Right lobe of liver (tissue), 4 donors: ENCODE measurements at regions not wholly inside any gene's neighbourhood (a gene's known extent, or its start where the extent isn't known, plus 50 kb on each side); places are given as distances from the start of the nearest gene placed in this dataset.

ENCODE experiments used
- POLR2A ChIP-seq: fragments of 450-650 bp; IDR thresholded peaks from one replicate; pipeline ENCODE4 v1.6.1; 2017; ENCODE audit warnings: antibody characterized with exemption, mild to moderate bottlenecking
- TF ChIP-seq, protein P1 (sequence below), 4 donors: fragments of 200-600 bp in 3 of 4; fragments of 450-650 bp in 1 of 4; IDR thresholded peaks; one replicate each; pipeline versions ENCODE4 v1.5.1 to v1.8.0; 2016 to 2022; ENCODE audit warnings: antibody characterized with exemption in 4 of 4, mild to moderate bottlenecking in 2 of 4
- donor health status: DM: no; HTN: no; CAD: no.
- donor health status: DM: no; HTN: no; CAD: no.
- donor health status: DM: no; HTN: yes; CAD: no.

- TF ChIP-seq, protein P1, sequence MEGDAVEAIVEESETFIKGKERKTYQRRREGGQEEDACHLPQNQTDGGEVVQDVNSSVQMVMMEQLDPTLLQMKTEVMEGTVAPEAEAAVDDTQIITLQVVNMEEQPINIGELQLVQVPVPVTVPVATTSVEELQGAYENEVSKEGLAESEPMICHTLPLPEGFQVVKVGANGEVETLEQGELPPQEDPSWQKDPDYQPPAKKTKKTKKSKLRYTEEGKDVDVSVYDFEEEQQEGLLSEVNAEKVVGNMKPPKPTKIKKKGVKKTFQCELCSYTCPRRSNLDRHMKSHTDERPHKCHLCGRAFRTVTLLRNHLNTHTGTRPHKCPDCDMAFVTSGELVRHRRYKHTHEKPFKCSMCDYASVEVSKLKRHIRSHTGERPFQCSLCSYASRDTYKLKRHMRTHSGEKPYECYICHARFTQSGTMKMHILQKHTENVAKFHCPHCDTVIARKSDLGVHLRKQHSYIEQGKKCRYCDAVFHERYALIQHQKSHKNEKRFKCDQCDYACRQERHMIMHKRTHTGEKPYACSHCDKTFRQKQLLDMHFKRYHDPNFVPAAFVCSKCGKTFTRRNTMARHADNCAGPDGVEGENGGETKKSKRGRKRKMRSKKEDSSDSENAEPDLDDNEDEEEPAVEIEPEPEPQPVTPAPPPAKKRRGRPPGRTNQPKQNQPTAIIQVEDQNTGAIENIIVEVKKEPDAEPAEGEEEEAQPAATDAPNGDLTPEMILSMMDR (IDR thresholded peaks at IDR 0.05): no peak
- TF ChIP-seq POLR2A: no peak
Measured at GRCh38 chr5:8633696-8634095, 764.7 kb downstream of the MTRR start.
